Neural progenitor cell (in vitro differentiated cells): ENCODE measurements at regions not wholly inside any gene's neighbourhood (a gene's known extent, or its start where the extent isn't known, plus 50 kb on each side); places are given as distances from the start of the nearest gene placed in this dataset.

Experiments
- EZH2 ChIP-seq: fragments of 200-600 bp; sonication (generic); IDR thresholded peaks from 2 replicates; pipeline ENCODE4 v1.6.1; 2017; ENCODE audit warnings: antibody characterized with exemption, mild to moderate bottlenecking, moderate library complexity
- TF ChIP-seq, protein P1 (sequence below): fragments of 200-600 bp; sonication (generic); IDR thresholded peaks from 2 replicates; pipeline ENCODE4 v1.5.1; 2017; ENCODE audit warnings: antibody characterized with exemption, mild to moderate bottlenecking

DNA sequence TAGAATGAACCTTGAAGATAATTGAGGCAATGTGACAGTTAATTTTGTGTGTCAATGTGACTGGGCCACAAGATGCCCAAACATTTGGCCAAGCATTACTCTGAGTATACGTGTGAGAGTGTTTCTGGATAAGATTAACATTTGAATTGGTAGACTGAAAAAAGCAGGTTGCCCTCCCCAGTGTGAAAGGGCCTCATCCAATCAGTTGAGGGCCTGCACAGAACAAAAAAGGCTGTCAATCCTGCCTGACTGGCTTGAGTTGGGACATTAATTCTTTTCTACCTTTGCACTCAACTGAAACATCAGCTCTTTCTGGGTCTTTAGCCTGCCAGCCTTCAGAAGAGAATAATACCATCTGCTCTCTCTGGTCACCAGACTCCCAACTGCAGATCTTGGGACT, 56.6 kb upstream of the PDE1C start:
- TF ChIP-seq, protein P1, sequence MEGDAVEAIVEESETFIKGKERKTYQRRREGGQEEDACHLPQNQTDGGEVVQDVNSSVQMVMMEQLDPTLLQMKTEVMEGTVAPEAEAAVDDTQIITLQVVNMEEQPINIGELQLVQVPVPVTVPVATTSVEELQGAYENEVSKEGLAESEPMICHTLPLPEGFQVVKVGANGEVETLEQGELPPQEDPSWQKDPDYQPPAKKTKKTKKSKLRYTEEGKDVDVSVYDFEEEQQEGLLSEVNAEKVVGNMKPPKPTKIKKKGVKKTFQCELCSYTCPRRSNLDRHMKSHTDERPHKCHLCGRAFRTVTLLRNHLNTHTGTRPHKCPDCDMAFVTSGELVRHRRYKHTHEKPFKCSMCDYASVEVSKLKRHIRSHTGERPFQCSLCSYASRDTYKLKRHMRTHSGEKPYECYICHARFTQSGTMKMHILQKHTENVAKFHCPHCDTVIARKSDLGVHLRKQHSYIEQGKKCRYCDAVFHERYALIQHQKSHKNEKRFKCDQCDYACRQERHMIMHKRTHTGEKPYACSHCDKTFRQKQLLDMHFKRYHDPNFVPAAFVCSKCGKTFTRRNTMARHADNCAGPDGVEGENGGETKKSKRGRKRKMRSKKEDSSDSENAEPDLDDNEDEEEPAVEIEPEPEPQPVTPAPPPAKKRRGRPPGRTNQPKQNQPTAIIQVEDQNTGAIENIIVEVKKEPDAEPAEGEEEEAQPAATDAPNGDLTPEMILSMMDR: no peak
- no peak for TF ChIP-seq EZH2
